DOHH2 (cell line): ENCODE measurements at regions not wholly inside any gene's neighbourhood (a gene's known extent, or its start where the extent isn't known, plus 50 kb on each side); places are given as distances from the start of the nearest gene placed in this dataset.

Experiments
- EZH2phosphoT487 ChIP-seq: fragments of 200-600 bp; sonication (generic); IDR thresholded peaks from 2 replicates; pipeline ENCODE4 v1.6.1; 2017; ENCODE audit warnings: borderline replicate concordance, mild to moderate bottlenecking, antibody characterized with exemption, low read length, moderate library complexity, mixed read lengths
- TF ChIP-seq, protein P1 (sequence below): fragments of 200-600 bp; sonication (generic); IDR thresholded peaks from one replicate; pipeline ENCODE4 v1.5.1; 2014; ENCODE audit warnings: antibody characterized with exemption, mild to moderate bottlenecking, low read depth, low read length; ENCODE audit not compliant: poor library complexity, severe bottlenecking

DNA sequence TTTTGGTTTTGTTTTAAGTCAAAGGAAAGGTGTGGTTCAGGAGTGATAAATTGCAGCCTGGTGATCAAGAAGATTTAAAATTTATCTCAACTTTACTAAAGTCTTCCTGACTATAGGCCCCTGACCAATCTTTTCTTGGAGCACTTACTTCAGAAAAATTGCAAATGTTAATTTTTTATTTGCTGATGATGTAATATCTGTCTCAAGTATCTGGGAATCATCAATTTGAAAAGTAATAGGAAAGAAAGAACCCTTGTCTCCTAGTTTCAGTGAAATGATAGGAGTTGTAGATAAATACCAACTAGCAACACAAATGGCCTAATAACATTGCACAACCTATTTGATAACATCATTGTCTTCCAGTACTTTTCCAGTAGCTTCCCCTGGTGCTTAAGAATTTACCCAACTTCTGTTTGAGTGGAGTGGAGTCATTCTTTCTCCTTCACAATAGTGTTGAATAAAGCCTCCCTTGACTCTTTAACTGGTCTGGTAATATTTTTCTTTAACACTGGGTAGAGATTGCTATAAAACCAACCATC is 648.3 kb upstream of the ADGRB3 start:
- TF ChIP-seq, protein P1, sequence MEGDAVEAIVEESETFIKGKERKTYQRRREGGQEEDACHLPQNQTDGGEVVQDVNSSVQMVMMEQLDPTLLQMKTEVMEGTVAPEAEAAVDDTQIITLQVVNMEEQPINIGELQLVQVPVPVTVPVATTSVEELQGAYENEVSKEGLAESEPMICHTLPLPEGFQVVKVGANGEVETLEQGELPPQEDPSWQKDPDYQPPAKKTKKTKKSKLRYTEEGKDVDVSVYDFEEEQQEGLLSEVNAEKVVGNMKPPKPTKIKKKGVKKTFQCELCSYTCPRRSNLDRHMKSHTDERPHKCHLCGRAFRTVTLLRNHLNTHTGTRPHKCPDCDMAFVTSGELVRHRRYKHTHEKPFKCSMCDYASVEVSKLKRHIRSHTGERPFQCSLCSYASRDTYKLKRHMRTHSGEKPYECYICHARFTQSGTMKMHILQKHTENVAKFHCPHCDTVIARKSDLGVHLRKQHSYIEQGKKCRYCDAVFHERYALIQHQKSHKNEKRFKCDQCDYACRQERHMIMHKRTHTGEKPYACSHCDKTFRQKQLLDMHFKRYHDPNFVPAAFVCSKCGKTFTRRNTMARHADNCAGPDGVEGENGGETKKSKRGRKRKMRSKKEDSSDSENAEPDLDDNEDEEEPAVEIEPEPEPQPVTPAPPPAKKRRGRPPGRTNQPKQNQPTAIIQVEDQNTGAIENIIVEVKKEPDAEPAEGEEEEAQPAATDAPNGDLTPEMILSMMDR = no peak
- no peak for TF ChIP-seq EZH2phosphoT487
